Epithelial cell of esophagus (primary cell): ENCODE measurements at regions not wholly inside any gene's neighbourhood (a gene's known extent, or its start where the extent isn't known, plus 50 kb on each side); places are given as distances from the start of the nearest gene placed in this dataset.

ENCODE experiments used
- DNase-seq: peaks from one replicate; pipeline ENCODE4 v3.0.0; 2010; ENCODE audit warnings: low read depth
- H3K4me3 ChIP-seq: 2 replicates; pipeline ENCODE4 v1.5.1; 2011; ENCODE audit warnings: mild to moderate bottlenecking, low read length, control low read depth
- TF ChIP-seq, protein P1 (sequence below): IDR thresholded peaks from 2 replicates; pipeline ENCODE4 v1.5.1; 2011; ENCODE audit warnings: low read depth, mild to moderate bottlenecking, low read length, control low read depth, inconsistent platforms; ENCODE audit not compliant: insufficient read depth; ENCODE audit errors: missing control alignments

DNA sequence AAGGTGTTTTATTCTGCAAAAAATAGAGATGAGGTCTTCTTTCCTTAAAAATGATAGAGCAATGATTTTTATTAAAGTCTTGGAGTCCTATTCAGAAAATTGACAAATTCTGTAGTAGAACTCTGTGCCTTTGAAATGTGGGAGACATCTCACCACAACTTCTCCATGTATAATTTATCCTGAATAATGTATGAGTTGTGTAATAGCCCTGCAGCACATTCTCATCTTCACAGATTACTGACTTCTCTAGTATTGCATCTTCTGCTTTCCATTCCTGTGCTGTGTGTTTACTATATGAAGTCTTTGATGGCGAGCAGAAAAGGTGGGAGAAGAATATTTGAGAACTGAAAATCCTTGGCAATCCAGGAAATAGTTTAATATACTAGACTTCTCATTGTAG lies 255.6 kb downstream of the TTC6 start:
- DNase-seq: no peak
- no peak overlapping the region for H3K4me3 ChIP-seq
- TF ChIP-seq, protein P1, sequence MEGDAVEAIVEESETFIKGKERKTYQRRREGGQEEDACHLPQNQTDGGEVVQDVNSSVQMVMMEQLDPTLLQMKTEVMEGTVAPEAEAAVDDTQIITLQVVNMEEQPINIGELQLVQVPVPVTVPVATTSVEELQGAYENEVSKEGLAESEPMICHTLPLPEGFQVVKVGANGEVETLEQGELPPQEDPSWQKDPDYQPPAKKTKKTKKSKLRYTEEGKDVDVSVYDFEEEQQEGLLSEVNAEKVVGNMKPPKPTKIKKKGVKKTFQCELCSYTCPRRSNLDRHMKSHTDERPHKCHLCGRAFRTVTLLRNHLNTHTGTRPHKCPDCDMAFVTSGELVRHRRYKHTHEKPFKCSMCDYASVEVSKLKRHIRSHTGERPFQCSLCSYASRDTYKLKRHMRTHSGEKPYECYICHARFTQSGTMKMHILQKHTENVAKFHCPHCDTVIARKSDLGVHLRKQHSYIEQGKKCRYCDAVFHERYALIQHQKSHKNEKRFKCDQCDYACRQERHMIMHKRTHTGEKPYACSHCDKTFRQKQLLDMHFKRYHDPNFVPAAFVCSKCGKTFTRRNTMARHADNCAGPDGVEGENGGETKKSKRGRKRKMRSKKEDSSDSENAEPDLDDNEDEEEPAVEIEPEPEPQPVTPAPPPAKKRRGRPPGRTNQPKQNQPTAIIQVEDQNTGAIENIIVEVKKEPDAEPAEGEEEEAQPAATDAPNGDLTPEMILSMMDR: no peak

DNA sequence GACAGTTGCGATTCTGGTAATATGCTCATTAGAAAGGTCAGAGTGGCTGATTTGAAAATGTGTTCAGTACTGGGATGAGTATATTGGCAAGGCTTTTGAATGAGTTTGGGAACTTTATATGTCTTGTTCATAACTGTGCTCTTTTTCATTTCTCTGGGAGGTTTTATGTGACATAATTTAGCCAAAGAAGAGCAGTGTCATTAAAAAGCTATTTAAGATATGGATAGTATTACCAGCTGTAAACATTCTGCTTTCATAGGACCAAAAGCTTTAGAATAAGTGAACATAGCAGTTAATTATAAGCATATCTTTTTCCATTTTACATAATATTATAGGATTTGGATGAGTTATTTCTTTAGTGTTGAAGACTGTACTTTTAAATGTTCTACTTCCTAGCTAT lies 260.4 kb downstream of the TTC6 start:
- H3K4me3 ChIP-seq: no peak overlapping the region
- TF ChIP-seq, protein P1: no peak
- DNase-seq: no peak

DNA sequence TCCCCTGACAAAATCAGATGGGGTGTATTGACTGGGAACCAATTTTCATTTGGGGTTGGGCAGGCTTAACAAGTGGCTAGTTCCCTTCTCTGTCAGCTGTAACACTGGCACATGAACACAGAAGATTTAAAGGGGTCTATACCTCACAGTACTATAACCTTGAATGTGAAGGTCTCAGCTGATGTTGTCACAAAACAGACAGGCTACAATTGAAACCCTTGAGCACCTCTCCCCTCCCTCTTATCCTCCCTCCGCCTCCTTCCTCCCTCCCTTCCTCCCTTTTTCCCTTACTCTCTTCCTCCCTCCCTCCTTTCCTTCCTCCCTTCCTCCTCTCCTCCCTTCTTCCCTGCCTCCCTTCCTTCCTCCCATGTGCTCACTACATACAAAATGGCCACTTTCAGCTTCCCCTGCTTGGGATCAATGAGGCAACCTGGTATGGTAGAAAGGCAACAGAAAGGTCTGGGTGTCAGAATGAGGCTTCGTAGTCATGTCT lies 262.4 kb downstream of the TTC6 start:
- no peak for DNase-seq
- TF ChIP-seq, protein P1: no peak

DNA sequence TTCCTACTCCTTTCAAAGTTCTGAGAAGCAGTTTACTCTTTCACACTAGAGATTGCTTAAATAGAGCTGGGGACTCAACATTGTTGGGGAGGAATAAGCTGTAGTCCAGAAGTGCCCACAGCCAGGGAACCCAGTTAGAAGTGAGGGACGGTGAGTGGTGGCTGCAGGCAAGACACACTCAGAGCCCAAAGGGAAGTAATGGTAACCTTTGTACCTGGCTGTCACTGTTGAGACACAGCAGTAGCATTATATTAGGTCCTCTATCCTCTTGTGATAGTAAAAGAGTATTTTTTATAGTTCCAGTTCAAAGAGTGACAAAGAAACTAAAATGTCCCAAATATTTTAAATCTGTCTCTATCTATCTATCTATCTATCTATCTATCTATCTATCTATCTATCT lies 263.3 kb downstream of the TTC6 start:
- TF ChIP-seq, protein P1: no peak
- DNase-seq: no peak
- H3K4me3 ChIP-seq: no peak overlapping the region

More for the DNA sequence above, 262.4 kb downstream of the TTC6 start:
- H3K4me3 ChIP-seq: no peak overlapping the region

DNA sequence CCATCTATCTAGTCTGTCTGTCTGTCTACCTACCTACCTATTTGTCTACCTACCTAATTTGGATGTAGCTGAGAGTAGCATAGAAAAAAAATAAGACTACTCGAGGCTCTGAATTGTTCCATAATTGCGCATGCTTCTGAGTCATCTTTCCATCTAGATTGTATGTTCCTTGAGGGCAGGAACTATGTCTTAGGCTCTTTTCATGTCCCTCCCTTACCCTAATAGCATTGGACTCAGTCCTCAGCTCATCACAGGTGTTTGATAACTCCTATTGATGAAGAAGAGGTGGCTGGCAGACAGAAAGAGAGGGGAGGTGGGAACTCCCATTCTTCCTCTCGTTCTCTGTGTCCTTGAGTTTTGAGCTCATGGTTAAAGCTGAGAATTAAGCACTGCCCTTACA lies 263.7 kb downstream of the TTC6 start:
- TF ChIP-seq, protein P1: no peak
- no peak overlapping the region for H3K4me3 ChIP-seq
- no peak for DNase-seq

DNA sequence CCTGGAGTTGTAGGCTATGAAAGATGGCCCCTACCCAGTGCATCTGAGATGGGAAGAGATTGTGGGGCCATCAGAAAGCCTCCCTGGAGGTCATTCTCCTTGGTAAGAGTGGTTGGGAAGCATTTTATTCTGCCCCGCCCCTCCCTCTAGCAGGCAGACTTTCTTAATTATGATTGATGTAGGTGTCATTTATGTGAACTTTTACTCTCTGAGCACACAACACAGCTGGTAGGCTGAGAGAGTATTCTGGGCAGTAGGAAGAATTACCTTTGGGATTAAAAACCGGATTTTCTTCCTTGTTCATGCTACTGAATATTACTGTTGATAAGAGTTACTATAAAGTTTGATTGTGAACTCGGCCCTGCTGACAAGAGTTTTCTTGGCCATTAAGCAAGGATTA lies 266.8 kb downstream of the TTC6 start:
- H3K4me3 ChIP-seq: no peak overlapping the region
- DNase-seq: no peak
- TF ChIP-seq, protein P1: no peak

DNA sequence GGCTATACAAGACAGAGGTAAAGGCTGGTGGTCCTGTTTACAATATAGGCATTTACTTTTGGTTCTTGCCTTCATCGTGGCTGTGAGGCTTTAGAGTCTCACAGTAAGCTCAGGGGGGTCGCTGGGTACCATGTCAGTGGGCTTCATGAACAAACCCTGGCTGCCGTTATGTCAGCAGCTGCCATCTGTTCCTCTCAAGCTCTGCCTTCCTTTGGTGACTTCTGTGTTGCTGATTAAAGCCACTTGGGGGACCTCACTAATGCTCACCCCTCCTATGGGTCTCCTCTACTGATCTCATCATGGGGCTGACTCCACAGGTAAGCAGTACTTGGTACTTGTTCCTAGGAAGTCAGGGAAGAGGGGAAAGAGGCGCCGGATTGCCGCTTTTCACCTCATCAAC lies 268.7 kb downstream of the TTC6 start:
- no peak for DNase-seq
- no peak overlapping the region for H3K4me3 ChIP-seq
- TF ChIP-seq, protein P1: no peak
